ENCODE measurements at regions not wholly inside any gene's neighbourhood (a gene's known extent, or its start where the extent isn't known, plus 50 kb on each side); places are given as distances from the start of the nearest gene placed in this dataset.
"Not testable (repeated sequence)": the region's sequence is repeated elsewhere in the genome, so short reads cannot be mapped to it uniquely, and the experiment has no call there.

DNA sequence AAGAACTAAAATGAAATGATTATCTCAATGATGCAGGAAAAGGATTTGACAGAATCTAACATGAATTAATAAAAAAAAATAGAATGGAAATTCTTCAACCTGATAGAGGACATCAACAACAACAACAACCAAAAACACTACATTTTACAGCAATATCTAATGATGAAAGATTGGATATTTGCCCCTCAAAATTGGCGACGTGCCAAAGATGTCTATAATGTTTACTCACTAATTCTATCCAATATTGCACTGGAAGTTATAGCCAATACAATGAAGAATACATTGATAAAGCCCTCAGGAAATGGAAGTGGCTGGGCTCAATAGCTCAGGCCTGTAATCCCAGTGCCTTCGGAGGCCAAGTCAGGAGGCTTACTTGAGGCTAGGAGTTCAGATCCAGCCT is 99.4 kb upstream of the ANTXRL start:
- intact Hi-C loops (cut with DNase I); DNase-seq; ATAC-seq: not testable (repeated sequence)

DNA sequence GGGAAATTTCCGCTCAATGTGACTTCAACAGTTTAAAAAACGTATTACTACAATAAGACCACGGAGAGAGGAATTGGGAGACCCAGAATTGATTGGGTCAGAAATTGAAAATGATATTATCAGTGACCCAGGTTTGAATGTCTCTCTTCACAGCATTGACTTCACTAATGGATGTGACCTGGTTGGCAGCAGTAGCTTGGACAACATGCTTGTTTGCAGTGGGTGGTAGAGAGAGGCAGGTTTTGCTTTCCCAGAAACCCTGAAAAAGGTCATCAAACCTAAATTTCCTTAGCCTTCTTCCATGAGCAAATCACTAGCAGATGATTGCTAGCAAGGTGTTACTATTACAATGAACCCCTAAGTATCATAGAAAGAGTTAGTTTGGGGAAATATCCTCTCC is 89.7 kb upstream of the ANTXRL start:
- intact Hi-C loops (cut with DNase I): no loop called here
- no peak for ATAC-seq
- no peak for DNase-seq

DNA sequence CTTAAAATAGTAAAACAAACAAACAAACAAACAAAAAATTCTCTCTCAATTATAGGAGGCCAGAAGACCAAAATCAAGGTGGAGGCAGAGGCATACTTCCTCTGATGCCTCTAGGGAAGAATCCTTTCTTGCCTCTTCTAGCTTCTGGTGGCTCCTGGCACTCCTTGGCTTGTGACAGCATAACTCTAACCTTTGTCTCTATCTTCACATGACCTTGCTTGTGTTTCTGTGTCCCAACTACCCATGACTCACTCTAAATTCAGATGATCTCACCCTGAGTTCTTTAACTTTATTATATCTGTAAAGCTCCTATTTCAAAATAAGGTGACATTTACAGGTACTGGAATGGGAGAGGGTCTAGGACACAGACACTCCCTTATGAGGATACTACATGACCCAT is 88.3 kb upstream of the ANTXRL start:
- intact Hi-C loops (cut with DNase I): no loop called here
- ATAC-seq (no peak), DNase-seq (no peak)

DNA sequence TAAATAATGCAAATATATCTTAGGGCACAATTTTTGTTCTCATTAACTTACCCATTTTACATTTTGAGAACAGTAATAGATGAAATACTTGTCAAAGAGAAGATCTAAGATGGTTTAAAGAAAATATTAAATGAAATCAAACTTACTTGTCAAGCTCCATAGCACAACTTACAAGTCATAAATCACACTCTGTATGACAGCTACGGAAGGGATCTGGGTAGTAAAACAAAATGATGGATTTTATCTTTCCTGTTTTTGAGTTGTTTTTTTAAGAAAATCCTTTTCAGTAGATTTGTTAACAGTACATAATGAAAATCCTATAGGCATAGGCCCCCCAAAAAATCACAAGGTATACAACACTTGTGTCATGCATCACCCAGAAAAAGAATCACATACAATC is 84.4 kb upstream of the ANTXRL start:
- intact Hi-C loops (cut with DNase I); ATAC-seq; DNase-seq: not testable (repeated sequence)

DNA sequence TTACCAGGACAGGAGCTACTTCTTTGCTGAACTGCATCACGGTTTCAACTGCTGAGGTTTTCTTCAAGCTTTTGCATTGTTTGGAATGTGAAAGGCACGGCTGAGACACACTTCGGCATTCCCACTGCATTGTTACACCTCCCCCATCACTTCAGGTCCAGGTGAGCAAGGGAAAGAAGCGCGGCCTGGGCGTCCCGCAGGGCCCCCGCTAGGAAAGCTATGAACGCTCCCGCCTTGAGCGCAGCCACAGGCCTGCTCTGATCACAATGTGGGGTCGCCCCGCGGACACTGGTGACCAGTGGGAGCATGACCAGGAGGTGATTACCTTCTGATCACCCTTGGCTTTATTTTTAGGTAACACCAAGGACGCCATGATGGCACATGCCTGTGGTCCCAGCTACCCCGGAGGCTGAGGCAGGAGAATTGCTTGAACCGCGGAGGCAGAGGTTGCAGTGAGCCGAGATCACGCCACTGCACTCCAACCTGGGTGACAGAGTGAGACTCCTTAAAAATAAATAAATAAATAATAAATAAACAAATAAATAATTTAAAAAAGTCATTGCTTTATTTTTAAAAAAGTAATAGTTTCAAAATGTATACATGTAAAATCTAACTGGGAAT is 82.2 kb upstream of the ANTXRL start:
- intact Hi-C loops (cut with DNase I); ATAC-seq; DNase-seq: not testable (repeated sequence)

DNA sequence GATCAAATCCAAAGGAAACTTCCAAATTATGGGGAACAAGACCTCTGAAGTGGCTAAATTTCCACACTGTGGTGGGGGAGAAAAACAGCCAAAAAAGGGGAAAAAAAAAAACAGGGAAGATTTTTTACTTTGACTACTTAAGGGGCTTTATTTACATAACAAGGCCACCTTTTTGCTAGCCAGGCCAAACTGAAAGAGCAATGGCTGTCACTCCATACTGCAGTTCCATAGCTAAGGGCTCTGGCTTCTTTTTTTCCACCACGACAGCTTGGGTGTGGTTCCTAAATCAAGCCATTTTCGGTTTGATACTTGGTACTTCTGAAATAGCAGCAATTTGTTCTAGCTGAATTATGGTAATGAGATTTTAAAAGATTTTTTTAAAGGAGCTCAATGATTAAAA is 76.4 kb upstream of the ANTXRL start:
- DNase-seq; ATAC-seq; intact Hi-C loops (cut with DNase I): not testable (repeated sequence)

DNA sequence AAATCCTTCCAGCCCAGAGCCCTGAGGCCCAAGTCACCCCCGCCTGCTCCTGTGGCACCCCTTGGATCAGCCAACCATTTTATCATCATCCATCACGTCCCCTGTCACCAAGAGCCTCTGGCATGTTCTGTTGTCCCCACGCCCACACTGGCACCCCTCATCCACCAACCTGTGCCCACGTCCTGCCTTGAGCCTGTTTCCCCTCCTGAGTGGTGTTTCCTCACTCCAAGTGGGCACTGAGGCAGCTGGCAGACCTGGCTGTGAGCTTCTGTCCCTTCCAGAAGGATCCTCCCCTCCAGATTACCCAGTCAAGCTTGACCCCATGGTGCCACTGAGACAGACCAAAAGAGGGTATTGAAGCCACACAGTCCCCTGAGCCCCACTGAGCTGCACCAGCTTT is 71.4 kb upstream of the ANTXRL start:
- ATAC-seq: no peak
- intact Hi-C loops (cut with DNase I): no loop called here
- no peak for DNase-seq

DNA sequence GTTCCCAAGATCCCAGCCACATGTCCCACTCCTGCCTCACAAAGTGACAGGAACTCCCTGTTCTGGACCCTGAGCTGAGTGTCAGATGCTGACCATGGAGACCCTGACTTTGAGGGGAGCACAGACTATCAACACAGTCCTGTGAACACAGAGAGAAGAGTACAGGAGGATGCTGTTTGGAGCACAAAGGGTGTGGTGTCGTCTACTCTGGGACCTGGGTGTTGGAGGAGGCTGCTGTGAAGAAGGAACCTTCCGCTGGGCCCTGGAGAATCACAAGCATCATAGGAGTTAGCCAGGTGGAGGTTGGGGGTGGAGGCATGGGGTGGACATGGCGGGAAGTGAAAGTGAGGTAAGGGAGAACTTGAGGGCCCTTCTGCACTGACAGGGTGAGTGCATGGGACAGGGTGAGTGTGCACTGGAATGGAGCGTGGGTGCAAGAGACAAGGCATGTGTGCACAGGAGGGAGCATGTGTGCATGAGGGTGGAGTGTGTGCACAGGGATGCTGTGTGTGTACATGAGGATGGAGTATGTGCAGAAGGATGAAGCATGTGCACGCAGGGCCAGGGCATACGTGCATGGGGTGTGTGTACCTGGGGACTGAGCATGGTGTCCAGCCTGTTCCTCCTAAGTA is 70.7 kb upstream of the ANTXRL start:
- intact Hi-C loops (cut with DNase I): no loop called here
- DNase-seq (no peak), ATAC-seq (no peak)

DNA sequence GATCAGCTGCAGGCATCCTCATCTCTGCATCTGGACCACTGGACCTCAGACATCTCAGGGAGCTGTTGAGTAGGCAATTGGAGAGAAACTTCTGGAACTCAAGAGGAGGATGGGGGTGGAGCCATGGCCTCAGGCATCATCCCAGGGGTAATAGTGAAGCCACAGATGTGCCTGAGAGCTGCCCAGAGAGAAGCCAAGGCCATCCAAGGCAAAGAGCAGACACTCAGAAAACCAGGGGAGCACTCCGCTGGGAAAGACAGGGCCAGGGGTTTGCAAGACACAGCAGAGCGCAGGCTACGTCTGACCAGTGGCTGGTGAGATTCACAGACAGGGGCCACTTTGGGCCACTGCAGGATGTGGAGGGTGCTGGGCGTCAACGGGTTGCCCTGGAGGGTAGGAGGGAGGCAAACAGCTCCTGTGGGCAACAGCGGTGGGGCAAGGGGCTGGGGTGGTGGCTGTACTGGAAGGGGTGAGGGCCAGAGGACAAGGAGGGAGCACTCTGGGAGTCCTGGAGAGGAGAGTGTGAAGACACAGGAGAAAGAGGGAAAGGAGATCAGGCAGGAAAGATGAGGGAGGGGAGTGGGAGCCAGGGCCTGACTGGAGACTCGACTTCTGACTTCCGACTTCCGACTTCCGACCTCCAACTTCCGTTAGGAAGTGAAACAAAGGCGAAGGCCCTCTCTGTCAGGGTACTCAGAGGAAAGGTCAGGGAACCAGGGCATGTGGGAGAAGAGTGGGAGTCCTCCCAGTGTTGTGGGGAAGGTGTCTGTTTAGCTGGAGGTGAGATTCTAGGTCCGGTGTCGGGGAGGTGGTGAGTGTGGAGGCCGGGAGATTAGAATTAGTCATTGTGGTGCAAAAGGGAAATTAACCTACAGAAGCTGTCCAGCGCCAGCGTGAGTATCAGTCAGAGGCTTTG is 69.7 kb upstream of the ANTXRL start:
- intact Hi-C loops (cut with DNase I): no loop called here
- ATAC-seq: no peak
- DNase-seq: no peak

DNA sequence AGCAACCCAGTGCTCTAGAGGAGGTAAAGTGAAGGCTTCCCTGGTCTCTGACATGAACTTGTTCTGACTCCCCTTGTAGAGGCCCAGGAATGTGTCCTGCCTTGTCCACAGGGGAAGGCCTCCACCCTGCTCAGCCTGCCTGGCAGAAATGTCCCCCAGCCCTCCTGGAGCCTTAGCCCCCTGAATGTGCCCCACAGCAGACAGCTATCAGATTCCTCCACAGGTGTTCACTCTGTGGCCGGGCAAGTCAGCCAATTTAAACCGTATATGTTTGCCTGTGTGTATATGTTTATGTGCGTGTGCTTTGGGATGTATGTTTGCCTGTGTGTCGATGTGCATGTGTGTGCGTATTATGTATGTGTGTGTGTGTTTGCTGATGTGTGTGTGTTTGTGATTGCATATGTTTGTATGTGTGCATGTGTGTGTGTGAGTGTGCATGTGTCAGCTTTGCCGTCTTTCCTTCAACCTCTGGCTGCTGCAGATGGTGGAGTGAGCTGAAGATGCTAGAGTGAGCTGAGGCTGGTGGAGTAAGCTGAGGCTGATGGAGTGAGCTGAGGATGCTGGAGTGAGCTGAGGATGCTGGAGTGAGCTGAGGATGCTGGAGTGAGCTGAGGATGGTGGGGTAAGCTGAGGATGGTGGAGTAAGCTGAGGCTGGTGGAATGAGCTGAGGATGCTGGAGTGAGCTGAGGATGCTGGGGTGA is 68.9 kb upstream of the ANTXRL start:
- ATAC-seq: no peak

DNA sequence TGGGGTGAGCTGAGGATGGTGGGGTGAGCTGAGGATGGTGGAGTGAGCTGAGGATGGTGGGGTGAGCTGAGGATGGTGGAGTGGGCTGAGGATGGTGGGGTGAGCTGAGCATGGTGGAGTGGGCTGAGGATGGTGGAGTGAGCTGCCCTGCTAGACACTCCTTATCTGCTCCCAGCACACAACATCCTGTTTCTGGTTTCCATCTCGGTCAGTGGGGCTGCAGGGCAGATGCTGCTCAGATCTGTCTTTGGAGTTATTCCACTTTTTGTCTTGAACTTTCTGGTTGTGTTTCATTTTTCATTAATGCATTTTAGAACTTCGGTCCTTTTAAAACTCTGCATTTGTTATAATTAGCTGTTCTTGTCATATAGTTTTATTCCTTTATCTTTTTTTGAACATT is 67.9 kb upstream of the ANTXRL start:
- no peak for DNase-seq
- intact Hi-C loops (cut with DNase I): no loop called here
- no peak for ATAC-seq

More for the DNA sequence above, 68.9 kb upstream of the ANTXRL start:
- DNase-seq: no peak
- intact Hi-C loops (cut with DNase I): no loop called here

DNA sequence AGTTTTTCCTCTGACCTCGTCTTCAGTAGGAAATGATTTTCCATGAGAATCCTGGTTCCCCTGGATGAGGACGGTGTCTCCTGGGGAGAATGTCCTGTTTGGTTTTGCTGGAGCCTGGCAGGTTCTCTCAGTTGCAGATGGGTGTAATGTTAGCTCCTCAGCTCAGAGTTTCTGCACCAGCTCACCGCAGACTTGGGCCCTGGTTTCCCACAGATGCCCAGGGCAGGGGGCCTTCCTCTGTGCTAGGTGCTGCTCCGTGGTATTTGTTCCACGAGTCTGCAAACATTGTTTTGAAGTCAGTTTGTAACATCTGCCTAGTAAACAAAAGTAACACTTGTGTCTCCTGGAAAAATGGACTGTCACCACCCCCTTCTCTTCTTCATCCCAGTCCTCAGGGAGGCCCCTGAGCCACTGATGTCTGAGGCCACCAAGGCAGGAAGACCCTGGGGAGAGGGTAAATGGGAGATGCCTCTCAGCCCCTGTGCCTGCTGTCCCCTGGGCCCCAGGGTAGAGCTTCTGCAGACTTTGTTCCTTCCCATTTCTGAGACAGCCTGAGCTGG is 67.3 kb upstream of the ANTXRL start:
- intact Hi-C loops (cut with DNase I); ATAC-seq: not testable (repeated sequence)

DNA sequence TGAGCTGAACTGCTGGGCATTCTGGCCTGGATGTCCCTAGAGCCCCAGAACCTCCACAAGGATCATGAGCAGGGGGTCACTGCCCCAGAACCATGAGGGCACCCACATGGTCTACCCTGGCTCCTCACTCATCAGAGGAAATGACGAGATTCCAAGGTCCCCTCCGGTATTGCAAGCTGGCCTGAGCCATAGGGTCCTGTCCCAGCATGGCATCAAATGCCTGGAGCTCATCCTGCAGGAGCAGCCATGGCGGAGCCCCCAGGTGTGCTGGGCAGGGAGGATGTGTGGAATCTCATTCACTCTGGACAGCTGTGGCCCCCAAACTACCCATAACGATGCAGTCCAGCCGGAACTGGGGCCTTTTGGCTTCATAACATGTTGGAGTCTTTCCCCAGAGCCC is 66.6 kb upstream of the ANTXRL start:
- ATAC-seq (no peak), DNase-seq (no peak)
- intact Hi-C loops (cut with DNase I): no loop called here

More for the DNA sequence above, 67.3 kb upstream of the ANTXRL start:
- not testable (repeated sequence) for DNase-seq

DNA sequence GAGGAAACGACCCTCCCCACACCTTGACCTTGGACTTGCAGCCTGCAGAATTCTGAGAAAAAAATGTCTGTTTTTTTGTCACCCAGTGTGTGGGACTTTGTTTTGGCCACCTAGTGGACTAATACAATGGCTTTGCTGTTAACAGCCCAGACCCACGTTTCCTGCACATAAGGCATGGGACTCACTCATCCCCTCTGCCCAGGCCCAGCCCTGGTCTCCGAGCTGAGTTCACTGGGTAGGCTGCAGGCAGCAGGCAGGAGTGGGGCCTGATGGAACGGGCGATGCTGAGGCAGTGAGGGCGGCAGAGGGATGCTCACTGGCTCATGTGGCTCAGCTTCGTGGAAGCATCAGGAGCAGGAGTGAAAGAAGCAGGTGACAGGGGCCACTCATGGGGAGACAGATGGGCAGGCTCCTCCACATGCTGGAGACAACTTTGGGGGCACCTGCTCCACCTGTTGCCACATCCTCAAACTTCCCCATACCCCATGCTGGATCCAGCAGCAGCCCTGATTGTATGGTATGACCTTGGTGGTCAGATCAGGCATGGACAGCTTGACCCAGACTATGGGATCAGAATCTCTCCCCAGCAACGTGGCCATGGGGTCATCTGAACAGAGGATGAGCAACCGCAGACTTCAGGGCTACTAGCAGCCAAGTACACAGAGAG is 65.8 kb upstream of the ANTXRL start:
- ATAC-seq (no peak), DNase-seq (no peak)
- intact Hi-C loops (cut with DNase I): no loop called here

DNA sequence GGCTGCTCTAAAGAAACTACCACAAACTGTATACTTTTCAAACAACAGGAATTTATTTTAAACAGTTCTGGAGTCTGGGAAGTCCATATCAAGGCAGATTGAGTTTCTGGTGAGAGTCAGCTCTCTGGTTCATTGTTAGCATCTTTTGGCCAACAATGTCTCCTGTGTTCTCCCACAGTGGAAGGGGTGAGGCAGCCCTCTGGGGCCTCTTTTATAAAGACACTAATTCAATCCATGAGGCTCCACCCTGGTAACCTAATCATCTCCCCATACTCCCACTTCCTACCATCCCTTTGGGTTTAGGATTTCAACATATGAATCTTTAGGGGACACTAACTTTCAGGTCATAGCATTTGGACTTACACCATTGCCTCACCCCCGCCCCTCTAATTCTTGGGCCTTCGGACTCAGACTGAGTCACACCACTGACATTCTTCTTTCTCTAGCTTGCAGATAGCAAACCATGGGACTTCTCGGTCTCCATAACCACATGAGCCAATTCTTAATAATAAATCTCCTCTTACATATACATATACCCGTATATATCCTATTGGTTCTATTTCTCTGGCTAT is 64.3 kb upstream of the ANTXRL start:
- no peak for DNase-seq
- intact Hi-C loops (cut with DNase I): no loop called here
- ATAC-seq: no peak

DNA sequence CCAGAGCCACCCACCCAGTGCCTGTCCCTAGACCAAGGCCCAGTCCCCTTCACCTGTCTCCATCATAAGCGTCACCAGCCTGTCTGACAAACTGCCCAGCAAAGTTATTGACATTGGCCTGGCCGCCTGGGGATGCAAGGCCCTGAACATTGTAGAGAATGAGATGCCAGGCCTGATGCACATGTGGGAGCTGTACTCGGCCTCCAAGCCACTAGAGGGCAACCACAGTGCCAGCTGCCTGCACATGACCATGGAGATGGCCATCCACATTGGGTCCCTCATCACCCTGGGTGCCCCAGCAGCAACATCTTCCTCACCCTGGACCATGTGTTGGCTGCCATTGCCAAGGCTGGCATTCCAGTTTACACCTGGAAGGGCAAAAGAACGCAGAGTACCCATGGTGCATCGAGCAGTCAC is 63.7 kb upstream of the ANTXRL start:
- ATAC-seq: no peak
- intact Hi-C loops (cut with DNase I): no loop called here
- DNase-seq: no peak

DNA sequence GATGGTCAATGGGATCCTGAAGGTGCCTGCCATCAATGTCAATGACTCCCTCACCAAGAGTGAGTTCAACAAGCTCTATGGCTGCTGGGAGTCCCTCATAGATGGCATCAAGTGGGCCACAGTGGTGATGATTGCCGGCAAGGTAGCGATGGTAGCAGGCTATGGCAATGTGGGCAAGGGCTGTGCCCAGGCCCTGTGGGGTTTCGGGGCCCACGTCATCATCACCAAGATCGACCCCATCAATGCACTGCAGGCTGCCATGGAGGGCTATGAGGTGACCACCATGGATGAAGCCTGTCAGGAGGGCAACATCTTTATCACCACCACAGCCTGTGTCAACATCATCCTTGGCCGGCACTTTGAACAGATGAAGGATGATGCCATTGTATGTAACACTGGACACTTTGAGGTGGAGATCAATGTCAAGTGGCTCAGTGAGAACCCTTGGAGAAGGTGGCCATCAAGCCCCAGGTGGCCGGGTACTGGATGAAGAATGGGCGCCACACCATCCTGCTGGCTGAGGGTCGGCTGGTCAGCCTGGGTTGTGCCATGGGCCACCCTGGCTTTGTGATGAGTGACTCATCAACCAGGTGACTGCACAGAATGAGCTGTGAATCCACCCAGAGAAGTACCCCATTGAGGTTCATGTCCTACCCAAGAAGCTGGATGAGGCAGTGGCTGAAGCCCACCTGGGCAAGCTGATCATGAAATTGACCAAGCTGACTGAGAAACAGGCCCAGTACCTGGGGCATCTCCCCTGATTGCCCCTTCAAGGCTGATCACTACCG is 63.0 kb upstream of the ANTXRL start:
- no peak for ATAC-seq
- no peak for DNase-seq
- intact Hi-C loops (cut with DNase I): no loop called here

DNA sequence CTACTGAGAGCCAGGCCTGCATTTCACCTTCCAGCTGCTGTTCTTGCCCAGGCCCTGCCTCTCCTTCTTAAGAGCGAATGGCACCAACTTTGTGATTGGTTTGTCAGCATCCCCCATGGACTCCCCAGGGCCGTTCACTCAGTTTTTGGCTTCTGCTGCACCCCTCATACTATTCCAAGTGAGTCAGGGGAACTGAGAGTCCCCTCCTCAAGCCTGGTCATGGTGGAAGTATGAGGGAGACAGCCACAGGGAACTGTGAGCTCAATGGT is 62.4 kb upstream of the ANTXRL start:
- intact Hi-C loops (cut with DNase I): no loop called here
- ATAC-seq (no peak), DNase-seq (no peak)
